Mammary epithelial cell (primary cell): ENCODE measurements at regions not wholly inside any gene's neighbourhood (a gene's known extent, or its start where the extent isn't known, plus 50 kb on each side); places are given as distances from the start of the nearest gene placed in this dataset.
"Not testable (repeated sequence)": the region's sequence is repeated elsewhere in the genome, so short reads cannot be mapped to it uniquely, and the experiment has no call there.

Experiments used
- EZH2 ChIP-seq: IDR thresholded peaks from 2 replicates; pipeline ENCODE4 v1.6.1; 2012; ENCODE audit warnings: low read length, inconsistent platforms, borderline replicate concordance
- TF ChIP-seq, protein P1 (sequence below), 2 donors: IDR thresholded peaks in 1 of 2; conservative IDR thresholded peaks in 1 of 2; 2 replicates each; pipeline ENCODE4 v1.5.1; 2011 to 2012; ENCODE audit warnings: inconsistent platforms in 2 of 2, low read length in 2 of 2, mild to moderate bottlenecking in 2 of 2, control low read depth in 1 of 2, low read depth in 1 of 2; ENCODE audit not compliant: insufficient read depth in 1 of 2; ENCODE audit errors: extremely low read depth in 1 of 2

DNA sequence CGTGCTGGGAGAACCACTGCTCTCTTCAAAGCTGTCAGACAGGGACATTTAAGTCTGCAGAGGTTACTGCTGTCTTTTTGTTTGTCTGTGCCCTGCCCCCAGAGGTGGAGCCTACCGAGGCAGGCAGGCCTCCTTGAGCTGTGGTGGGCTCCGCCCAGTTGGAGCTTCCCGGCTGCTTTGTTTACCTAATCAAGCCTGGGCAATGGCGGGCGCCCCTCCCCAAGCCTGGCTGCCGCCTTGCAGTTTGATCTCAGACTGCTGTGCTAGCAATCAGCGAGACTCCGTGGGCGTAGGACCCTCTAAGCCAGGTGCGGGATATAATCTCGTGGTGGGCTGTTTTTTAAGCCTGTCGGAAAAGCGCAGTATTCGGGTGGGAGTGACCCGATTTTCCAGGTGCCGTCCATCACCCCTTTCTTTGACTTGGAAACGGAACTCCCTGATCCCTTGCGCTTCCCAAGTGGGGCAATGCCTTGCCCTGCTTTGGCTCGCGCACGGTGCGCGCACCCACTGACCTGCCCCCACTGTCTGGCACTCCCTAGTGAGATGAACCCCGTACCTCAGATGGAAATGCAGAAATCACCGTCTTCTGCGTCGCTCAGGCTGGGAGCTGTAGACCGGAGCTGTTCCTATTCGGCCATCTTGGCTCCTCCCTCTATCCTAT lies 617.0 kb downstream of the ADCYAP1 start:
- not testable (repeated sequence) for TF ChIP-seq EZH2
- TF ChIP-seq, protein P1, sequence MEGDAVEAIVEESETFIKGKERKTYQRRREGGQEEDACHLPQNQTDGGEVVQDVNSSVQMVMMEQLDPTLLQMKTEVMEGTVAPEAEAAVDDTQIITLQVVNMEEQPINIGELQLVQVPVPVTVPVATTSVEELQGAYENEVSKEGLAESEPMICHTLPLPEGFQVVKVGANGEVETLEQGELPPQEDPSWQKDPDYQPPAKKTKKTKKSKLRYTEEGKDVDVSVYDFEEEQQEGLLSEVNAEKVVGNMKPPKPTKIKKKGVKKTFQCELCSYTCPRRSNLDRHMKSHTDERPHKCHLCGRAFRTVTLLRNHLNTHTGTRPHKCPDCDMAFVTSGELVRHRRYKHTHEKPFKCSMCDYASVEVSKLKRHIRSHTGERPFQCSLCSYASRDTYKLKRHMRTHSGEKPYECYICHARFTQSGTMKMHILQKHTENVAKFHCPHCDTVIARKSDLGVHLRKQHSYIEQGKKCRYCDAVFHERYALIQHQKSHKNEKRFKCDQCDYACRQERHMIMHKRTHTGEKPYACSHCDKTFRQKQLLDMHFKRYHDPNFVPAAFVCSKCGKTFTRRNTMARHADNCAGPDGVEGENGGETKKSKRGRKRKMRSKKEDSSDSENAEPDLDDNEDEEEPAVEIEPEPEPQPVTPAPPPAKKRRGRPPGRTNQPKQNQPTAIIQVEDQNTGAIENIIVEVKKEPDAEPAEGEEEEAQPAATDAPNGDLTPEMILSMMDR (conservative IDR thresholded peaks at IDR 0.05 in 1 of 2, IDR thresholded peaks at IDR 0.05 in 1 of 2; ENCODE audit: extremely low read depth in 1 of 2, insufficient read depth in 1 of 2, low read depth in 1 of 2, low read length in 2 of 2) = not testable (repeated sequence)
